Left hindlimb (tissue), 1 donor: ENCODE measurements at regions not wholly inside any gene's neighbourhood (a gene's known extent, or its start where the extent isn't known, plus 50 kb on each side); places are given as distances from the start of the nearest gene placed in this dataset.

Experiments used
- DNase-seq: peaks from one replicate; pipeline ENCODE4 v3.0.0-alpha.2; 2018

GRCh38 chr20:40770564-40771307 lies 81.7 kb upstream of the MAFB start:
- peak; percentile 60 for DNase-seq

GRCh38 chr20:40771308-40771610 lies 82.2 kb upstream of the MAFB start:
- DNase-seq = no peak

- DNase-seq = no peak
Measured at GRCh38 chr20:40771848-40772511, 82.9 kb upstream of the MAFB start.

GRCh38 chr20:40773376-40773775 lies 84.3 kb upstream of the MAFB start:
- DNase-seq = no peak

- no peak for DNase-seq
Measured at GRCh38 chr20:40774252-40774651, 85.2 kb upstream of the MAFB start.

GRCh38 chr20:40775561-40776146 lies 86.6 kb upstream of the MAFB start:
- no peak for DNase-seq

- DNase-seq = peak; percentile 53
Measured at GRCh38 chr20:40776466-40777457, 87.7 kb upstream of the MAFB start.

GRCh38 chr20:40777653-40778052 lies 88.6 kb upstream of the MAFB start:
- DNase-seq = no peak

- no peak for DNase-seq
Measured at GRCh38 chr20:40778894-40779496, 90.0 kb upstream of the MAFB start.

- no peak for DNase-seq
Measured at GRCh38 chr20:40781327-40782042, 92.4 kb upstream of the MAFB start.

- DNase-seq = no peak
Measured at GRCh38 chr20:40782043-40782368, 93.0 kb upstream of the MAFB start.

- no peak for DNase-seq
Measured at GRCh38 chr20:40785346-40785745, 96.3 kb upstream of the MAFB start.

- no peak for DNase-seq
Measured at GRCh38 chr20:40786336-40786735, 97.3 kb upstream of the MAFB start.

- no peak for DNase-seq
Measured at GRCh38 chr20:40787941-40788340, 98.9 kb upstream of the MAFB start.

GRCh38 chr20:40797425-40797824 lies 108.4 kb upstream of the MAFB start:
- no peak for DNase-seq

- DNase-seq = no peak
Measured at GRCh38 chr20:40798066-40798465, 109.0 kb upstream of the MAFB start.

GRCh38 chr20:40802886-40803285 lies 113.8 kb upstream of the MAFB start:
- DNase-seq = no peak

- DNase-seq = no peak
Measured at GRCh38 chr20:40803381-40803780, 114.3 kb upstream of the MAFB start.

GRCh38 chr20:40805592-40805991 lies 116.6 kb upstream of the MAFB start:
- DNase-seq = no peak

GRCh38 chr20:40806929-40807820 lies 118.1 kb upstream of the MAFB start:
- DNase-seq = no peak

GRCh38 chr20:40807821-40808170 lies 118.8 kb upstream of the MAFB start:
- DNase-seq = no peak
